Activated T-cell treated with anti-CD3 and anti-CD28 coated beads, Interleukin-2, amount 50 U/mL, for 1 hour (primary cell): ENCODE measurements at regions not wholly inside any gene's neighbourhood (a gene's known extent, or its start where the extent isn't known, plus 50 kb on each side); places are given as distances from the start of the nearest gene placed in this dataset.
"Not testable (repeated sequence)": the region's sequence is repeated elsewhere in the genome, so short reads cannot be mapped to it uniquely, and the experiment has no call there.

Experiments
- DNase-seq: peaks from one replicate; pipeline ENCODE4 v3.0.0-alpha.2; 2020

- no peak for DNase-seq
These were observed 399.8 kb downstream of the ADCYAP1 start for GRCh38 chr18:1304392-1304992.

GRCh38 chr18:1306641-1307040, 402.0 kb downstream of the ADCYAP1 start:
- no peak for DNase-seq

- DNase-seq = no peak
These were observed 404.0 kb downstream of the ADCYAP1 start for GRCh38 chr18:1308686-1309085.

- DNase-seq = no peak
These were observed 406.7 kb downstream of the ADCYAP1 start for GRCh38 chr18:1311376-1311775.

GRCh38 chr18:1335345-1335744, 430.7 kb downstream of the ADCYAP1 start:
- not testable (repeated sequence) for DNase-seq

- no peak for DNase-seq
These were observed 446.3 kb downstream of the ADCYAP1 start for GRCh38 chr18:1350931-1351450.

- no peak for DNase-seq
These were observed 448.4 kb downstream of the ADCYAP1 start for GRCh38 chr18:1353025-1353424.

GRCh38 chr18:1357724-1358123, 453.1 kb downstream of the ADCYAP1 start:
- DNase-seq = no peak

GRCh38 chr18:1361936-1362335, 457.3 kb downstream of the ADCYAP1 start:
- no peak for DNase-seq

GRCh38 chr18:1370552-1370951, 465.9 kb downstream of the ADCYAP1 start:
- DNase-seq = no peak

GRCh38 chr18:1371724-1372123, 467.1 kb downstream of the ADCYAP1 start:
- DNase-seq = no peak

GRCh38 chr18:1383465-1383864, 478.8 kb downstream of the ADCYAP1 start:
- no peak for DNase-seq

- not testable (repeated sequence) for DNase-seq
These were observed 483.8 kb downstream of the ADCYAP1 start for GRCh38 chr18:1388468-1388867.

GRCh38 chr18:1392046-1392445, 487.4 kb downstream of the ADCYAP1 start:
- no peak for DNase-seq

GRCh38 chr18:1392865-1393734, 488.4 kb downstream of the ADCYAP1 start:
- no peak for DNase-seq

GRCh38 chr18:1393929-1394328, 489.3 kb downstream of the ADCYAP1 start:
- no peak for DNase-seq

GRCh38 chr18:1394426-1394825, 489.8 kb downstream of the ADCYAP1 start:
- DNase-seq = no peak

- DNase-seq = no peak
These were observed 490.3 kb downstream of the ADCYAP1 start for GRCh38 chr18:1394966-1395365.

GRCh38 chr18:1408376-1408775, 503.7 kb downstream of the ADCYAP1 start:
- DNase-seq = no peak

- no peak for DNase-seq
These were observed 508.1 kb downstream of the ADCYAP1 start for GRCh38 chr18:1412655-1413322.

GRCh38 chr18:1413323-1413675, 508.6 kb downstream of the ADCYAP1 start:
- no peak for DNase-seq

GRCh38 chr18:1416074-1416473, 511.4 kb downstream of the ADCYAP1 start:
- DNase-seq = no peak

GRCh38 chr18:1421502-1421901, 516.8 kb downstream of the ADCYAP1 start:
- no peak for DNase-seq

GRCh38 chr18:1422634-1423033, 518.0 kb downstream of the ADCYAP1 start:
- DNase-seq = no peak
